SK-N-SH (cell line): ENCODE measurements at regions not wholly inside any gene's neighbourhood (a gene's known extent, or its start where the extent isn't known, plus 50 kb on each side); places are given as distances from the start of the nearest gene placed in this dataset.

Experiments
- CTCF ChIA-PET: fragments of 300-600, 350-600 bp; formaldehyde crosslinking; extraction: SDS; loops from one replicate; lab custom pipeline; 2021; lab: Yijun Ruan, JAX
- POLR2A ChIA-PET: fragments of 350-600 bp; sonication (Branson Sonifier 250); formaldehyde crosslinking; extraction: SDS; loops from one replicate; lab custom pipeline; 2020; ENCODE audit warnings: antibody characterized with exemption, inconsistent platforms; lab: Yijun Ruan, JAX
- DNase-seq: peaks from one replicate; pipeline ENCODE4 v3.0.0; 2012
- H2AFZ ChIP-seq: fragments of 200-600 bp; sonication (generic); 2 replicates; pipeline ENCODE4 v1.8.1; 2016; ENCODE audit warnings: antibody characterized with exemption, mild to moderate bottlenecking, low read depth
- H3F3A ChIP-seq: fragments of 200-600 bp; sonication (generic); replicated peaks from 2 replicates; pipeline ENCODE3; 2016; ENCODE audit warnings: antibody characterized with exemption, mild to moderate bottlenecking; ENCODE audit not compliant: insufficient read depth
- H3K27ac ChIP-seq, 2 experiments: fragments of 200-500 bp in 1 of 2; fragments of 200-600 bp in 1 of 2; sonication (Bioruptor generic) in 1 of 2; sonication (generic), shearing (Covaris generic) in 1 of 2; 2 replicates each; pipeline versions ENCODE4 v1.5.1 to v1.6.1; 2014 to 2016; ENCODE audit warnings: low read depth in 2 of 2, inconsistent platforms in 1 of 2, low read length in 1 of 2, mild to moderate bottlenecking in 1 of 2, mixed read lengths in 1 of 2
- H3K27me3 ChIP-seq: fragments of 200-600 bp; sonication (generic), shearing (Covaris generic); 2 replicates; pipeline ENCODE4 v1.6.1; 2016; ENCODE audit warnings: mixed run types; ENCODE audit not compliant: insufficient read depth
- H3K36me3 ChIP-seq, 2 experiments: fragments of 200-500 bp in 1 of 2; fragments of 200-600 bp in 1 of 2; sonication (Bioruptor generic) in 1 of 2; sonication (generic) in 1 of 2; replicated peaks in 1 of 2; 2 replicates each; pipeline versions ENCODE3 to v1.5.1; 2014 to 2016; ENCODE audit warnings: low read length in 1 of 2, mild to moderate bottlenecking in 1 of 2; ENCODE audit not compliant: insufficient read depth in 2 of 2, control insufficient read depth in 1 of 2
- H3K4me1 ChIP-seq, 2 experiments: fragments of 200-500 bp in 1 of 2; fragments of 200-600 bp in 1 of 2; sonication (Bioruptor generic) in 1 of 2; sonication (generic), shearing (Covaris generic) in 1 of 2; 2 replicates each; pipeline versions ENCODE4 v1.5.1 to v1.6.1; 2014 to 2016; ENCODE audit warnings: low read depth in 1 of 2, low read length in 1 of 2, mixed run types in 1 of 2; ENCODE audit not compliant: insufficient read depth in 2 of 2, control insufficient read depth in 1 of 2
- H3K4me2 ChIP-seq: fragments of 200-600 bp; sonication (generic), shearing (Covaris generic); 2 replicates; pipeline ENCODE4 v1.6.1; 2017; ENCODE audit warnings: mixed run types
- H3K4me3 ChIP-seq, 2 experiments: fragments of 200-500 bp in 1 of 2; fragments of 200-600 bp in 1 of 2; sonication (Bioruptor generic) in 1 of 2; sonication (generic), shearing (Covaris generic) in 1 of 2; 2 replicates each; pipeline versions ENCODE4 v1.5.1 to v1.8.1; 2014 to 2016; ENCODE audit warnings: low read depth in 2 of 2, inconsistent platforms in 1 of 2, low read length in 1 of 2, mild to moderate bottlenecking in 1 of 2, mixed read lengths in 1 of 2, moderate library complexity in 1 of 2
- H3K79me2 ChIP-seq: fragments of 200-600 bp; sonication (generic); 2 replicates; pipeline ENCODE4 v1.8.1; 2017; ENCODE audit warnings: mild to moderate bottlenecking; ENCODE audit not compliant: insufficient read depth
- H3K9ac ChIP-seq: fragments of 200-600 bp; sonication (generic); 2 replicates; pipeline ENCODE4 v1.6.1; 2017; ENCODE audit warnings: mixed run types
- H3K9me2 ChIP-seq: fragments of 200-600 bp; sonication (generic); 2 replicates; pipeline ENCODE4 v1.6.1; 2017; ENCODE audit warnings: mixed run types
- H3K9me3 ChIP-seq: fragments of 200-600 bp; sonication (generic); 2 replicates; pipeline ENCODE4 v1.6.1; 2017; ENCODE audit warnings: mixed run types, mild to moderate bottlenecking, moderate library complexity
- H4K20me1 ChIP-seq: fragments of 200-600 bp; sonication (generic); 2 replicates; pipeline ENCODE4 v1.6.1; 2017; ENCODE audit warnings: mild to moderate bottlenecking, mixed run types; ENCODE audit not compliant: insufficient read depth
- ELF1 ChIP-seq: IDR thresholded peaks from 2 replicates; pipeline ENCODE4 v1.4.0; 2012
- EZH2phosphoT487 ChIP-seq: fragments of 200-600 bp; sonication (generic); IDR thresholded peaks from 2 replicates; pipeline ENCODE4 v1.6.1; 2017; ENCODE audit warnings: low read depth, mixed run types, mild to moderate bottlenecking, antibody characterized with exemption, moderate library complexity, borderline replicate concordance
- FOSL2 ChIP-seq: IDR thresholded peaks from 2 replicates; pipeline ENCODE4 v1.4.0; 2012; ENCODE audit warnings: low read depth, mild to moderate bottlenecking, moderate library complexity, borderline replicate concordance
- FOXJ3 ChIP-seq: sonication (generic); formaldehyde crosslinking; IDR thresholded peaks from 2 replicates; pipeline ENCODE4 v1.5.1; 2020; ENCODE audit warnings: mild to moderate bottlenecking, missing genetic modification reagents
- FOXM1 ChIP-seq: IDR thresholded peaks from 2 replicates; pipeline ENCODE4 v1.4.0; 2012; ENCODE audit warnings: low read depth, mild to moderate bottlenecking
- GABPA ChIP-seq: IDR thresholded peaks from 2 replicates; pipeline ENCODE4 v1.4.0; 2012; ENCODE audit warnings: low read depth, mild to moderate bottlenecking
- GATA2 ChIP-seq: sonication (generic); formaldehyde crosslinking; IDR thresholded peaks from 2 replicates; pipeline ENCODE4 v1.5.0; 2020; ENCODE audit warnings: mild to moderate bottlenecking, missing genetic modification reagents
- IRF3 ChIP-seq: fragments of 150-350 bp; IDR thresholded peaks from 2 replicates; pipeline ENCODE4 v1.6.1; 2016; ENCODE audit warnings: mild to moderate bottlenecking, low read depth, low read length
- MAX ChIP-seq: IDR thresholded peaks from 2 replicates; pipeline ENCODE4 v1.4.0; 2012; ENCODE audit warnings: low read depth
- MEF2A ChIP-seq: IDR thresholded peaks from 2 replicates; pipeline ENCODE4 v1.4.0; 2012; ENCODE audit warnings: low read depth, borderline replicate concordance
- MXI1 ChIP-seq: IDR thresholded peaks from 2 replicates; pipeline ENCODE4 v1.6.1; 2012; ENCODE audit warnings: mild to moderate bottlenecking, low read depth, low read length, improper control_type of control experiment
- PBX3 ChIP-seq: IDR thresholded peaks from 2 replicates; pipeline ENCODE4; 2012
- POLR2AphosphoS5 ChIP-seq: IDR thresholded peaks from 2 replicates; pipeline ENCODE4 v1.6.1; 2012; ENCODE audit warnings: low read depth, low read length
- RAD21 ChIP-seq: IDR thresholded peaks from 2 replicates; pipeline ENCODE4 v1.6.1; 2012; ENCODE audit warnings: mild to moderate bottlenecking, low read length
- SIN3A ChIP-seq: IDR thresholded peaks from 2 replicates; pipeline ENCODE4 v1.6.1; 2012; ENCODE audit warnings: low read depth, mild to moderate bottlenecking, low read length, moderate library complexity, borderline replicate concordance
- TAF1 ChIP-seq: IDR thresholded peaks from 2 replicates; pipeline ENCODE4 v1.6.1; 2012; ENCODE audit warnings: low read depth, mild to moderate bottlenecking, low read length, moderate library complexity, borderline replicate concordance
- TEAD4 ChIP-seq: IDR thresholded peaks from 2 replicates; pipeline ENCODE4 v1.4.0; 2012; ENCODE audit warnings: mild to moderate bottlenecking, borderline replicate concordance; ENCODE audit not compliant: insufficient read depth
- USF1 ChIP-seq: IDR thresholded peaks from 2 replicates; pipeline ENCODE4 v1.4.0; 2012; ENCODE audit warnings: low read depth, borderline replicate concordance
- USF2 ChIP-seq: fragments of 150-350 bp; IDR thresholded peaks from 2 replicates; pipeline ENCODE4 v1.6.1; 2017; ENCODE audit warnings: antibody characterized with exemption, low read length, low read depth, borderline replicate concordance
- ZBTB33 ChIP-seq: IDR thresholded peaks from 2 replicates; pipeline ENCODE4 v1.4.0; 2012; ENCODE audit warnings: low read depth, borderline replicate concordance
- WGBS: methylation state at CpG from one replicate; pipeline ENCODE4 v1.1.6; 2017; ENCODE audit warnings: low lambda C conversion rate; 5-methylcytosine and 5-hydroxymethylcytosine counted together

- ChIA-PET POLR2A (no interaction called here), CTCF (interaction anchor here (0.7 to 1.0 kb wide), 2 partner anchors 13 to 177 kb away, joined by 3 read pairs; no protein-coding TSS in a partner anchor)
- H3K4me1 ChIP-seq: no peaks in the 10 kb centered on the region; a peak in 1 of 4 replicates
- no peak overlapping the region for H3K27ac ChIP-seq
- H3F3A ChIP-seq: no peaks in the 10 kb centered on the region
- 24% methylated on average over 5 of the region's 5 CpGs for WGBS
- H4K20me1 ChIP-seq: no peaks in the 10 kb centered on the region
- no peak overlapping the region for H3K4me3 ChIP-seq
- no peaks in the 10 kb centered on the region for H3K9me2 ChIP-seq
- H3K36me3 ChIP-seq: no peaks in the 10 kb centered on the region
- H3K4me2 ChIP-seq: no peak overlapping the region
- no peak overlapping the region for H3K9ac ChIP-seq
- DNase-seq: no peak
- no peaks in the 10 kb centered on the region for H3K27me3 ChIP-seq
- H3K79me2 ChIP-seq: no peaks in the 10 kb centered on the region
- no peak overlapping the region for H2AFZ ChIP-seq
- TF ChIP-seq ELF1 (no peak), GABPA (no peak), MAX (no peak), FOXM1 (no peak), RAD21 (no peak), POLR2AphosphoS5 (no peak), USF2 (no peak), SIN3A (no peak), MXI1 (no peak), EZH2phosphoT487 (no peak)
- no peaks in the 10 kb centered on the region for H3K9me3 ChIP-seq
Observed at GRCh38 chr15:47959617-47960413, 161.0 kb upstream of the SLC24A5 start.

- WGBS: 43% methylated on average over 9 of the region's 9 CpGs
- no peak overlapping the region for H3K4me2 ChIP-seq
- CTCF ChIA-PET: interaction anchor here (1.6 kb wide), 1 partner anchor 27 kb away, joined by 4 read pairs; no protein-coding TSS in a partner anchor
Observed at GRCh38 chr15:47961401-47962090, 159.2 kb upstream of the SLC24A5 start.

More at GRCh38 chr15:47961401-47962090, 159.2 kb upstream of the SLC24A5 start:
- Histone ChIP-seq H3K4me1 (no peaks in the 10 kb centered on the region), H3K9ac (no peak overlapping the region), H3K27ac (no peak overlapping the region), H3K79me2 (no peaks in the 10 kb centered on the region), H2AFZ (no peak overlapping the region), H3K36me3 (no peaks in the 10 kb centered on the region), H3K27me3 (no peaks in the 10 kb centered on the region), H3K9me3 (no peaks in the 10 kb centered on the region), H3K4me3 (no peak overlapping the region), H4K20me1 (no peaks in the 10 kb centered on the region), H3F3A (no peaks in the 10 kb centered on the region), H3K9me2 (no peaks in the 10 kb centered on the region)
- POLR2A ChIA-PET: no interaction called here
- DNase-seq: no peak
- TF ChIP-seq FOXJ3: no peak
- TF ChIP-seq TEAD4: no peak
- no peak for TF ChIP-seq GATA2 (CRISPR knock-in tag)
- no peak for TF ChIP-seq TAF1
- no peak for TF ChIP-seq IRF3
- TF ChIP-seq ZBTB33: no peak
- TF ChIP-seq PBX3: no peak
- TF ChIP-seq FOXM1: no peak
- no peak for TF ChIP-seq MEF2A
- TF ChIP-seq USF1: no peak
- TF ChIP-seq FOSL2: no peak
- TF ChIP-seq GABPA: no peak
